ENCODE measurements at regions not wholly inside any gene's neighbourhood (a gene's known extent, or its start where the extent isn't known, plus 50 kb on each side); places are given as distances from the start of the nearest gene placed in this dataset.
"Not testable (repeated sequence)": the region's sequence is repeated elsewhere in the genome, so short reads cannot be mapped to it uniquely, and the experiment has no call there.

GRCh38 chr1:242813490-242814091 is 289.1 kb upstream of the PLD5 start:
- no peak for DNase-seq (ENCODE audit: low read depth)

GRCh38 chr1:242811092-242811840 is 286.8 kb upstream of the PLD5 start:
- DNase-seq (ENCODE audit: low read depth), result peak; percentile 49

GRCh38 chr1:242806324-242806723 is 281.8 kb upstream of the PLD5 start:
- no peak for DNase-seq (ENCODE audit: low read depth)

- not testable (repeated sequence) for DNase-seq (ENCODE audit: low read depth)
Observed at GRCh38 chr1:242805360-242805759, 280.9 kb upstream of the PLD5 start.

GRCh38 chr1:242802973-242803372 is 278.5 kb upstream of the PLD5 start:
- DNase-seq (ENCODE audit: low read depth), result no peak

- DNase-seq (ENCODE audit: low read depth), result no peak
Observed at GRCh38 chr1:242800521-242800920, 276.0 kb upstream of the PLD5 start.

GRCh38 chr1:242797856-242798255 is 273.4 kb upstream of the PLD5 start:
- no peak for DNase-seq (ENCODE audit: low read depth)

- no peak for DNase-seq (ENCODE audit: low read depth)
Observed at GRCh38 chr1:242788771-242789170, 264.3 kb upstream of the PLD5 start.

- peak; percentile 2 for DNase-seq (ENCODE audit: low read depth)
Observed at GRCh38 chr1:242787968-242788367, 263.5 kb upstream of the PLD5 start.

- DNase-seq (ENCODE audit: low read depth), result peak; percentile 5
Observed at GRCh38 chr1:242784807-242785206, 260.3 kb upstream of the PLD5 start.

GRCh38 chr1:242784084-242784483 is 259.6 kb upstream of the PLD5 start:
- no peak for DNase-seq (ENCODE audit: low read depth)

GRCh38 chr1:242774256-242774655 is 249.8 kb upstream of the PLD5 start:
- DNase-seq (ENCODE audit: low read depth), result no peak

GRCh38 chr1:242770366-242770765 is 245.9 kb upstream of the PLD5 start:
- no peak for DNase-seq (ENCODE audit: low read depth)

GRCh38 chr1:242764161-242764560 is 239.7 kb upstream of the PLD5 start:
- peak; percentile 3 for DNase-seq (ENCODE audit: low read depth)

GRCh38 chr1:242761556-242761955 is 237.1 kb upstream of the PLD5 start:
- DNase-seq (ENCODE audit: low read depth), result no peak

- DNase-seq (ENCODE audit: low read depth), result no peak
Observed at GRCh38 chr1:242754926-242755325, 230.4 kb upstream of the PLD5 start.

GRCh38 chr1:242754125-242754524 is 229.6 kb upstream of the PLD5 start:
- no peak for DNase-seq (ENCODE audit: low read depth)

- DNase-seq (ENCODE audit: low read depth), result no peak
Observed at GRCh38 chr1:242747233-242747632, 222.7 kb upstream of the PLD5 start.

- DNase-seq (ENCODE audit: low read depth), result no peak
Observed at GRCh38 chr1:242745079-242745478, 220.6 kb upstream of the PLD5 start.

- no peak for DNase-seq (ENCODE audit: low read depth)
Observed at GRCh38 chr1:242743983-242744780, 219.7 kb upstream of the PLD5 start.

GRCh38 chr1:242738702-242739645 is 214.5 kb upstream of the PLD5 start:
- no peak for DNase-seq (ENCODE audit: low read depth)

- no peak for DNase-seq (ENCODE audit: low read depth)
Observed at GRCh38 chr1:242736611-242737010, 212.1 kb upstream of the PLD5 start.
